HG03442 (cell line): ENCODE measurements at regions not wholly inside any gene's neighbourhood (a gene's known extent, or its start where the extent isn't known, plus 50 kb on each side); places are given as distances from the start of the nearest gene placed in this dataset.
A peak's percentile ranks its signal among the peaks of the same experiment; 100 is the strongest.

Source experiments
- ATAC-seq: cut with Tn5 transposase; IDR thresholded peaks from one replicate; pipeline ENCODE4 v1.9.1; 2021; ENCODE audit warnings: mild to moderate bottlenecking, moderate library complexity; ENCODE audit not compliant: unreplicated experiment

GRCh38 chr5:5014586-5015235 is 125.4 kb upstream of the ADAMTS16 start:
- no peak for ATAC-seq

GRCh38 chr5:5017827-5018577 is 122.1 kb upstream of the ADAMTS16 start:
- peak; percentile 58 for ATAC-seq

- peak; percentile 36 for ATAC-seq
These were observed 121.6 kb upstream of the ADAMTS16 start for GRCh38 chr5:5018578-5018970.

- ATAC-seq, result no peak
These were observed 118.7 kb upstream of the ADAMTS16 start for GRCh38 chr5:5021436-5021835.

- ATAC-seq, result no peak
These were observed 114.9 kb upstream of the ADAMTS16 start for GRCh38 chr5:5025098-5025773.

- ATAC-seq, result no peak
These were observed 114.2 kb upstream of the ADAMTS16 start for GRCh38 chr5:5025774-5026408.

- ATAC-seq, result no peak
These were observed 113.7 kb upstream of the ADAMTS16 start for GRCh38 chr5:5026409-5026785.

- no peak for ATAC-seq
These were observed 108.5 kb upstream of the ADAMTS16 start for GRCh38 chr5:5031665-5032064.

GRCh38 chr5:5037674-5038073 is 102.5 kb upstream of the ADAMTS16 start:
- ATAC-seq, result peak; percentile 64

- peak; percentile 47 for ATAC-seq
These were observed 100.2 kb upstream of the ADAMTS16 start for GRCh38 chr5:5039918-5040317.

GRCh38 chr5:5040712-5041111 is 99.4 kb upstream of the ADAMTS16 start:
- ATAC-seq, result no peak

- ATAC-seq, result no peak
These were observed 97.3 kb upstream of the ADAMTS16 start for GRCh38 chr5:5042806-5043205.

- no peak for ATAC-seq
These were observed 96.8 kb upstream of the ADAMTS16 start for GRCh38 chr5:5043346-5043745.

- ATAC-seq, result no peak
These were observed 95.8 kb upstream of the ADAMTS16 start for GRCh38 chr5:5044247-5044840.

- peak; percentile 83 for ATAC-seq
These were observed 93.2 kb upstream of the ADAMTS16 start for GRCh38 chr5:5046680-5047502.

GRCh38 chr5:5050801-5051200 is 89.3 kb upstream of the ADAMTS16 start:
- ATAC-seq, result no peak

GRCh38 chr5:5055712-5056111 is 84.4 kb upstream of the ADAMTS16 start:
- no peak for ATAC-seq

GRCh38 chr5:5061836-5062235 is 78.3 kb upstream of the ADAMTS16 start:
- ATAC-seq, result no peak

GRCh38 chr5:5062525-5063302 is 77.4 kb upstream of the ADAMTS16 start:
- no peak for ATAC-seq
